SK-N-MC (cell line): ENCODE measurements at regions not wholly inside any gene's neighbourhood (a gene's known extent, or its start where the extent isn't known, plus 50 kb on each side); places are given as distances from the start of the nearest gene placed in this dataset.

Experiments used
- EZH2 ChIP-seq: fragments of 200-600 bp; sonication (generic); IDR thresholded peaks from one replicate; pipeline ENCODE4 v1.6.1; 2017; ENCODE audit warnings: antibody characterized with exemption
- FOXP2 ChIP-seq: optimal IDR thresholded peaks from 2 replicates; pipeline ENCODE3; 2011; ENCODE audit warnings: mild to moderate bottlenecking, moderate library complexity; ENCODE audit not compliant: insufficient read depth; ENCODE audit errors: extremely low read length, control extremely low read depth
- POLR2AphosphoS5 ChIP-seq: IDR thresholded peaks from 2 replicates; pipeline ENCODE4 v1.6.1; 2012; ENCODE audit warnings: mild to moderate bottlenecking, low read depth, low read length, borderline replicate concordance

GRCh38 chr9:32855752-32856151 is 72.4 kb downstream of the TMEM215 start:
- TF ChIP-seq EZH2: no peak
- TF ChIP-seq POLR2AphosphoS5: no peak
- TF ChIP-seq FOXP2: no peak
